ENCODE measurements at regions not wholly inside any gene's neighbourhood (a gene's known extent, or its start where the extent isn't known, plus 50 kb on each side); places are given as distances from the start of the nearest gene placed in this dataset.

GRCh38 chr5:74567411-74567995 is 73.0 kb downstream of the ENC1 start:
- TF ChIP-seq EZH2 (IDR thresholded peaks at IDR 0.05; ENCODE audit: low read depth, unreplicated experiment) (no peak), POLR2AphosphoS5 (IDR thresholded peaks at IDR 0.05; ENCODE audit: low read depth) (no peak), CREB1 (CRISPR knock-in tag; IDR thresholded peaks at IDR 0.05; ENCODE audit: low read depth) (no peak), STAT1 (IDR thresholded peaks at IDR 0.05; ENCODE audit: unreplicated experiment) (no peak), EZH2phosphoT487 (IDR thresholded peaks at IDR 0.05; ENCODE audit: unreplicated experiment) (no peak), JUNB (IDR thresholded peaks at IDR 0.05; ENCODE audit: unreplicated experiment) (no peak), NANOG (IDR thresholded peaks at IDR 0.05; ENCODE audit: borderline replicate concordance) (no peak), ZNF331 (CRISPR knock-in tag; IDR thresholded peaks at IDR 0.05; ENCODE audit: low read depth) (no peak), ZNF114 (CRISPR knock-in tag; IDR thresholded peaks at IDR 0.05) (no peak)
- TF ChIP-seq, protein P1, sequence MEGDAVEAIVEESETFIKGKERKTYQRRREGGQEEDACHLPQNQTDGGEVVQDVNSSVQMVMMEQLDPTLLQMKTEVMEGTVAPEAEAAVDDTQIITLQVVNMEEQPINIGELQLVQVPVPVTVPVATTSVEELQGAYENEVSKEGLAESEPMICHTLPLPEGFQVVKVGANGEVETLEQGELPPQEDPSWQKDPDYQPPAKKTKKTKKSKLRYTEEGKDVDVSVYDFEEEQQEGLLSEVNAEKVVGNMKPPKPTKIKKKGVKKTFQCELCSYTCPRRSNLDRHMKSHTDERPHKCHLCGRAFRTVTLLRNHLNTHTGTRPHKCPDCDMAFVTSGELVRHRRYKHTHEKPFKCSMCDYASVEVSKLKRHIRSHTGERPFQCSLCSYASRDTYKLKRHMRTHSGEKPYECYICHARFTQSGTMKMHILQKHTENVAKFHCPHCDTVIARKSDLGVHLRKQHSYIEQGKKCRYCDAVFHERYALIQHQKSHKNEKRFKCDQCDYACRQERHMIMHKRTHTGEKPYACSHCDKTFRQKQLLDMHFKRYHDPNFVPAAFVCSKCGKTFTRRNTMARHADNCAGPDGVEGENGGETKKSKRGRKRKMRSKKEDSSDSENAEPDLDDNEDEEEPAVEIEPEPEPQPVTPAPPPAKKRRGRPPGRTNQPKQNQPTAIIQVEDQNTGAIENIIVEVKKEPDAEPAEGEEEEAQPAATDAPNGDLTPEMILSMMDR (conservative IDR thresholded peaks at IDR 0.05; ENCODE audit: low read depth in 2 of 2), result no peak
- TF ChIP-seq, protein P2, sequence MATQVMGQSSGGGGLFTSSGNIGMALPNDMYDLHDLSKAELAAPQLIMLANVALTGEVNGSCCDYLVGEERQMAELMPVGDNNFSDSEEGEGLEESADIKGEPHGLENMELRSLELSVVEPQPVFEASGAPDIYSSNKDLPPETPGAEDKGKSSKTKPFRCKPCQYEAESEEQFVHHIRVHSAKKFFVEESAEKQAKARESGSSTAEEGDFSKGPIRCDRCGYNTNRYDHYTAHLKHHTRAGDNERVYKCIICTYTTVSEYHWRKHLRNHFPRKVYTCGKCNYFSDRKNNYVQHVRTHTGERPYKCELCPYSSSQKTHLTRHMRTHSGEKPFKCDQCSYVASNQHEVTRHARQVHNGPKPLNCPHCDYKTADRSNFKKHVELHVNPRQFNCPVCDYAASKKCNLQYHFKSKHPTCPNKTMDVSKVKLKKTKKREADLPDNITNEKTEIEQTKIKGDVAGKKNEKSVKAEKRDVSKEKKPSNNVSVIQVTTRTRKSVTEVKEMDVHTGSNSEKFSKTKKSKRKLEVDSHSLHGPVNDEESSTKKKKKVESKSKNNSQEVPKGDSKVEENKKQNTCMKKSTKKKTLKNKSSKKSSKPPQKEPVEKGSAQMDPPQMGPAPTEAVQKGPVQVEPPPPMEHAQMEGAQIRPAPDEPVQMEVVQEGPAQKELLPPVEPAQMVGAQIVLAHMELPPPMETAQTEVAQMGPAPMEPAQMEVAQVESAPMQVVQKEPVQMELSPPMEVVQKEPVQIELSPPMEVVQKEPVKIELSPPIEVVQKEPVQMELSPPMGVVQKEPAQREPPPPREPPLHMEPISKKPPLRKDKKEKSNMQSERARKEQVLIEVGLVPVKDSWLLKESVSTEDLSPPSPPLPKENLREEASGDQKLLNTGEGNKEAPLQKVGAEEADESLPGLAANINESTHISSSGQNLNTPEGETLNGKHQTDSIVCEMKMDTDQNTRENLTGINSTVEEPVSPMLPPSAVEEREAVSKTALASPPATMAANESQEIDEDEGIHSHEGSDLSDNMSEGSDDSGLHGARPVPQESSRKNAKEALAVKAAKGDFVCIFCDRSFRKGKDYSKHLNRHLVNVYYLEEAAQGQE (IDR thresholded peaks at IDR 0.05; ENCODE audit: unreplicated experiment), result no peak
- TF ChIP-seq, protein P3, sequence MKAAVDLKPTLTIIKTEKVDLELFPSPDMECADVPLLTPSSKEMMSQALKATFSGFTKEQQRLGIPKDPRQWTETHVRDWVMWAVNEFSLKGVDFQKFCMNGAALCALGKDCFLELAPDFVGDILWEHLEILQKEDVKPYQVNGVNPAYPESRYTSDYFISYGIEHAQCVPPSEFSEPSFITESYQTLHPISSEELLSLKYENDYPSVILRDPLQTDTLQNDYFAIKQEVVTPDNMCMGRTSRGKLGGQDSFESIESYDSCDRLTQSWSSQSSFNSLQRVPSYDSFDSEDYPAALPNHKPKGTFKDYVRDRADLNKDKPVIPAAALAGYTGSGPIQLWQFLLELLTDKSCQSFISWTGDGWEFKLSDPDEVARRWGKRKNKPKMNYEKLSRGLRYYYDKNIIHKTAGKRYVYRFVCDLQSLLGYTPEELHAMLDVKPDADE (IDR thresholded peaks at IDR 0.05), result no peak

Measured in GM23338 (cell line).